Fibroblast of lung (primary cell): ENCODE measurements at regions not wholly inside any gene's neighbourhood (a gene's known extent, or its start where the extent isn't known, plus 50 kb on each side); places are given as distances from the start of the nearest gene placed in this dataset.

Experiments
- DNase-seq, 2 donors: peaks; one replicate each; pipeline versions ENCODE4 v3.0.0 to v3.0.0-alpha.2; 2010; ENCODE audit warnings: low read depth in 2 of 2
- H2AFZ ChIP-seq: 2 replicates; pipeline ENCODE4 v1.5.1; 2012; ENCODE audit warnings: low read length, control low read depth, inconsistent platforms
- H3K27ac ChIP-seq: 2 replicates; pipeline ENCODE4 v1.5.1; 2011; ENCODE audit warnings: low read length, control low read depth; ENCODE audit not compliant: insufficient read depth
- H3K27me3 ChIP-seq: 2 replicates; pipeline ENCODE4 v1.5.1; 2011; ENCODE audit warnings: mild to moderate bottlenecking, low read length; ENCODE audit not compliant: control insufficient read depth, insufficient read depth
- H3K36me3 ChIP-seq: 2 replicates; pipeline ENCODE4 v1.5.1; 2011; ENCODE audit warnings: low read length; ENCODE audit not compliant: control insufficient read depth, insufficient read depth
- H3K4me1 ChIP-seq: 2 replicates; pipeline ENCODE4 v1.5.1; 2011; ENCODE audit warnings: low read length; ENCODE audit not compliant: control insufficient read depth, insufficient read depth; ENCODE audit errors: extremely low read depth
- H3K4me2 ChIP-seq: 2 replicates; pipeline ENCODE4 v1.5.1; 2011; ENCODE audit warnings: low read length, control low read depth; ENCODE audit not compliant: insufficient read depth; ENCODE audit errors: extremely low read depth
- H3K4me3 ChIP-seq, 4 experiments: fragments of 200-600 bp in 1 of 4; sonication (generic) in 1 of 4; replicated peaks in 1 of 4; 2 replicates each; pipeline ENCODE4 v1.5.1; 2011 to 2016; ENCODE audit warnings: low read length in 4 of 4, low read depth in 3 of 4, mild to moderate bottlenecking in 3 of 4, control low read depth in 2 of 4, inconsistent platforms in 1 of 4, mixed read lengths in 1 of 4; ENCODE audit not compliant: insufficient read depth in 1 of 4; ENCODE audit errors: control extremely low read depth in 1 of 4
- H3K79me2 ChIP-seq: 2 replicates; pipeline ENCODE4 v1.5.1; 2012; ENCODE audit warnings: mild to moderate bottlenecking, low read length, inconsistent platforms; ENCODE audit not compliant: control insufficient read depth, insufficient read depth
- H3K9ac ChIP-seq: 2 replicates; pipeline ENCODE4 v1.5.1; 2011; ENCODE audit warnings: mild to moderate bottlenecking, low read length, control low read depth; ENCODE audit not compliant: insufficient read depth
- H3K9me3 ChIP-seq: 2 replicates; pipeline ENCODE4 v1.5.1; 2012; ENCODE audit warnings: low read depth, low read length; ENCODE audit not compliant: control insufficient read depth, insufficient read depth
- H4K20me1 ChIP-seq: 2 replicates; pipeline ENCODE4 v1.5.1; 2011; ENCODE audit warnings: low read length; ENCODE audit not compliant: control insufficient read depth, insufficient read depth; ENCODE audit errors: extremely low read depth
- CTCF ChIP-seq, 2 donors: IDR thresholded peaks in 1 of 2; conservative IDR thresholded peaks in 1 of 2; 1 replicate in 1 of 2; 2 replicates in 1 of 2; pipeline ENCODE4 v1.5.1; 2011 to 2012; ENCODE audit warnings: low read length in 2 of 2, control low read depth in 1 of 2, inconsistent platforms in 1 of 2, low read depth in 1 of 2, mild to moderate bottlenecking in 1 of 2
- EZH2 ChIP-seq: IDR thresholded peaks from 2 replicates; pipeline ENCODE4 v1.5.1; 2012; ENCODE audit warnings: low read length, control low read depth, mild to moderate bottlenecking; ENCODE audit errors: missing control alignments

- H3K4me3 ChIP-seq, result no peak overlapping the region
- TF ChIP-seq CTCF (conservative IDR thresholded peaks at IDR 0.05 in 1 of 2, IDR thresholded peaks at IDR 0.05 in 1 of 2; ENCODE audit: low read depth in 1 of 2, low read length in 2 of 2) (no peak), EZH2 (no peak)
- H2AFZ ChIP-seq, result no peak overlapping the region
- no peaks in the 10 kb centered on the region for H3K36me3 ChIP-seq
- no peak for DNase-seq
- peaks cover 3% of the 10 kb centered on the region for H3K4me1 ChIP-seq
- no peak overlapping the region for H3K9ac ChIP-seq
- no peaks in the 10 kb centered on the region for H3K79me2 ChIP-seq
- H3K27ac ChIP-seq, result no peak overlapping the region
- no peak overlapping the region for H3K4me2 ChIP-seq
- H3K27me3 ChIP-seq, result peaks cover 3% of the 10 kb centered on the region
- H3K9me3 ChIP-seq, result no peaks in the 10 kb centered on the region
- no peaks in the 10 kb centered on the region for H4K20me1 ChIP-seq
Measured at GRCh38 chr7:110557-111232, 81.7 kb upstream of the FAM20C start.

DNA sequence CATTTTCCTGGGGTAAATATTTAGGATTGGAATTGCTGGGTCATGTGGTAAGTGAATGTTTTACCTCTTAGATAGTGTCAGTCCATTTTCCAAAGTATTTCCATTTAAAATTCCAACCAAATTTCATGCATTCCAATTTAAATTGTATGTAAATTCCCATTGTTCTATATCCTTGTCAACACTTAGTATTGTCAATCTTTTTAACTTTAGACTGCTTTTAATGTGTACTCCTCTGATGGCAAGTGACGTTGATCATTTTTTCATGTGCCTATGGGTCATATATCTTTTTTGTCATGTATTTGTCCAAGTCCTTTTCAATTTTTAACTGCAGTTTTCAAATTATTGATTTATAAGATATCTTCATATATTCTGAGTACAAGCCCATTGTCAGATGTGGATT is 80.8 kb upstream of the FAM20C start:
- Histone ChIP-seq H3K36me3 (no peaks in the 10 kb centered on the region), H3K9ac (no peak overlapping the region), H3K4me1 (peaks cover 3% of the 10 kb centered on the region), H3K79me2 (no peaks in the 10 kb centered on the region), H3K27ac (no peak overlapping the region), H4K20me1 (no peaks in the 10 kb centered on the region), H3K4me2 (no peak overlapping the region), H3K27me3 (peaks cover 3% of the 10 kb centered on the region), H3K9me3 (no peaks in the 10 kb centered on the region), H2AFZ (no peak overlapping the region), H3K4me3 (no peak overlapping the region)
- no peak for DNase-seq
- no peak for TF ChIP-seq EZH2
- TF ChIP-seq CTCF (conservative IDR thresholded peaks at IDR 0.05 in 1 of 2, IDR thresholded peaks at IDR 0.05 in 1 of 2; ENCODE audit: low read depth in 1 of 2, low read length in 2 of 2), result no peak

DNA sequence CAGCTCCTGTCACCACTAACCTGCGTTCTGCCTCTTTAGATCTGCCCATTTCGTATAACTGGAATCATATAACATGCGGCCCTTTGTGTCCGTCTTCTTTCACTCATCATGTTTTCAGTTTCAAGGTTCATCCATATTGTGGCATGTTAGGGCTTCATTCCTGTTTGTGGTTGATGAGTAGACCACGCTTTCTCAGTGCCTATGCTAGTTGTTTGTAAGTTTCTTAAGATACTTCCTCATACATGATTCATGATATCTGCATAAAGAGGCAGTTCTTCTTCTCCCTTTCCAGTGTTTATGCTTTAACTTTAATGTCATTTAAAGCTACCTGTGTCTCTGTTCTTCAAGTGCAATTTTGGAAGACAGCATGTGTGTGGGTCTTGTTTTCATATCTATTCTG is 79.5 kb upstream of the FAM20C start:
- Histone ChIP-seq H3K79me2 (no peaks in the 10 kb centered on the region), H3K4me1 (peaks cover 3% of the 10 kb centered on the region), H3K9ac (no peak overlapping the region), H4K20me1 (no peaks in the 10 kb centered on the region), H3K4me2 (no peak overlapping the region), H3K9me3 (no peaks in the 10 kb centered on the region), H3K27ac (no peak overlapping the region), H3K27me3 (peaks cover 3% of the 10 kb centered on the region), H3K4me3 (no peak overlapping the region), H3K36me3 (no peaks in the 10 kb centered on the region), H2AFZ (no peak overlapping the region)
- TF ChIP-seq EZH2 (no peak), CTCF (conservative IDR thresholded peaks at IDR 0.05 in 1 of 2, IDR thresholded peaks at IDR 0.05 in 1 of 2; ENCODE audit: low read depth in 1 of 2, low read length in 2 of 2) (no peak)
- no peak for DNase-seq
